HG02588 (cell line): ENCODE measurements at regions not wholly inside any gene's neighbourhood (a gene's known extent, or its start where the extent isn't known, plus 50 kb on each side); places are given as distances from the start of the nearest gene placed in this dataset.

Source experiments
- ATAC-seq: cut with Tn5 transposase; IDR thresholded peaks from one replicate; pipeline ENCODE4 v1.9.1; 2021; ENCODE audit warnings: mild to moderate bottlenecking, moderate library complexity; ENCODE audit not compliant: unreplicated experiment

GRCh38 chr18:77650799-77651385, 401.2 kb downstream of the GALR1 start:
- peak; percentile 82 for ATAC-seq

DNA sequence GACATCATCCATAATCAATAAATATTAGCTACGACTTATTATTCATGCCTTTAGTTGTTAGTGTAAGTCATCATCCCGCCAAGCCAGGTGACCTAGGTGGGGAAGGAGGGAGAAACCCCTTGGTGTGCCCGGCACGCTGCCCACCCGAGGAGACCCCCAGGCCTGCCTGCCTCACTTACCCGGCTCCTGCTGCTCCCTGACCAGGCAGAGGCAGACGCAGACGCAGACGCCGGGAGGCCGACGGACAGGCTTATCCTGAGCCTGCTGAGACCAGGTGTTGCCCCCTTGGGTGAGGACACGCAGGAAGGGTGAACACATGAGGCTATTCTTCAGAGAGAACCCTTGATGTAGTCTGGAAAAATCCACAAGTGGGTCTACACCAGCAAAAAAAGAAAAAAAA, 401.8 kb downstream of the GALR1 start:
- no peak for ATAC-seq

GRCh38 chr18:77653792-77654191, 404.1 kb downstream of the GALR1 start:
- ATAC-seq, result no peak

DNA sequence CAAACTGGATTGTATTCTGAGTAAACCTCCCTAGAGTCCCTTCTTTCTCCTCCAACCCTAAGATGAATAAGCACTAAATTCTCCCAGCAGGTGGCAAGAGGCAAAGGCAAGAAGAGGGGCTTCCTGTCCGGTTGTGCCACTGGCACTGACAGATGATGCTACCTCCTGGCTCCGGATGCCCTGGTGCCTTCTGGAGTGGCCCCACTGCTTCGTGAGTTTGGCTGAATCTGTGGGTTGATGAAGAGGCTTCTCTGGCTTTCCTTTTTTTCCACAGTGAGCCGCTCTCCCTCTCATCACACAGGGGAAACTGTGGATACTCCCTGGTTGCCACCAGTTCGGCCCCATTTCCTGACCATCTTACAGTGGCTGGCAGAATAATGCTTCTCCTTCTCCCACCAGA, 404.7 kb downstream of the GALR1 start:
- no peak for ATAC-seq

GRCh38 chr18:77657651-77658298, 408.1 kb downstream of the GALR1 start:
- no peak for ATAC-seq

DNA sequence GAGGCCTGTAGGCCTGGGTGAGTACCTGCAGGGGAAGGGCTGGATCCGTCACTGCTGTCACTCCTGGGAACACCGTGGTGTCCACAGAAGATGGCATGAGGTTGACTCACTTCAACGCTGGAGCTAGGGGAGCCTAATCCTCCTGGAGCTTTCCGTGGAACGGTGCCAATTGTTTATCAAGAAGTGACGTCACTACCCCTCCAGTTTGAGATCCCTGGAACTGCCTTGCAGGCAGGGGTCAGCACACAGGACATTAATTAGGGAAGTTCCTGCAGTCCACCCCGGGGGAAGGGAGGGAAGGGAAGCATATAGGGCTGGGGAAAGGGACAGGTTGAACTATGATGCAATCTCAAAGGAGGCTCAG, 408.6 kb downstream of the GALR1 start:
- no peak for ATAC-seq

DNA sequence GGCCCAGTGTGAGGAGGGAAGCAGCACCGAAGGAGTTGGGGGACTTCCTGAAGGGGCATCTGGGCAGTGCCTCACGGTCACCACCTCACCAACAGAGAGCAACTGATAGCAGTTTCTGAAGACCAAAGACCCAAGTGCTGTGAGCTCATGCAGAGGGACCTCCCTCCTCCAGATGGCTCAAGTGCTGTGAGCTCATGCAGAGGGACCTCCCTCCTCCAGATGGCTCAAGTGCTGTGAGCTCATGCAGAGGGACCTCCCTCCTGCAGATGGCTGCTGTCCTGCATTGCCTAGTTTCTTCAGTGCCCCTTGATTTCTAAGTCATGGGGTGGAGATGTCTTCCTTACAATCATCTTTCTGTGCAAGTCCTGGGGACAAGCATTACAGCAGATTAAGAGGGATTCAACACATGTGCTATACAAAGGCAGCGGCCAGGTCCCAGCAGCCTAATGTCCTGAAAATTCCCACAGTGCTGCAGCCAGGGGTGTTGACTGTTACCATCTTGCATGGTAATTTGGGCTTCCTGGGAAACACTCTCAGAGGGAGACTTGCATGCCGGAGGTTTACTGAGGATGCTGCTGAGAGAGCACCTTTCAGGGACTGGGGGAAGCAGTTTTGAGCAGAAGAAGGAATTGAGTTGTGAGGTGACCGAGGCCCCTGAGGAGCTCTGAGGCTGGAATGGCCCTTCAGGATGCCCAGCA, 409.3 kb downstream of the GALR1 start:
- ATAC-seq, result no peak

DNA sequence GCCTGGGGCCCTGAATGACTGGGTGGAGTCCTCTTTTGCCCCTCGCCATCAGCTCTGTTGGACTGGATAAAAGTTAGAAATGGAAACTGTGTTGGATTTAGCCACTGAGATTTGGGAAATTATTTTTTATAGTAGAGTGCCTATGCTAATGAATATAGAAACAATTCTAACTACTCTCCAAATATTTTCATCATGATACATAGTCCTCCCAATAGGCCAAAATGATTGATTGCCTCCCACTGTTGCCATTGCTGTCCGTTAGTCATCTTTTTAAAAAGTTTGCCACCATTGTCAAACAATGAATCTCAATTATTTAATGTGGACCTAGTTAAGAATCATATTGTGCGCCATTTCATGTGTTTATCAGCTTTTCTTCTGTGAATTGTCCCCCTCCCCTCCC, 417.0 kb downstream of the GALR1 start:
- ATAC-seq, result no peak

- ATAC-seq, result no peak
Measured at GRCh38 chr18:77668219-77668618, 418.6 kb downstream of the GALR1 start.

- no peak for ATAC-seq
Measured at GRCh38 chr18:77669331-77669730, 419.7 kb downstream of the GALR1 start.

GRCh38 chr18:77671456-77672167, 422.0 kb downstream of the GALR1 start:
- no peak for ATAC-seq

- ATAC-seq, result no peak
Measured at GRCh38 chr18:77676910-77677309, 427.3 kb downstream of the GALR1 start.

DNA sequence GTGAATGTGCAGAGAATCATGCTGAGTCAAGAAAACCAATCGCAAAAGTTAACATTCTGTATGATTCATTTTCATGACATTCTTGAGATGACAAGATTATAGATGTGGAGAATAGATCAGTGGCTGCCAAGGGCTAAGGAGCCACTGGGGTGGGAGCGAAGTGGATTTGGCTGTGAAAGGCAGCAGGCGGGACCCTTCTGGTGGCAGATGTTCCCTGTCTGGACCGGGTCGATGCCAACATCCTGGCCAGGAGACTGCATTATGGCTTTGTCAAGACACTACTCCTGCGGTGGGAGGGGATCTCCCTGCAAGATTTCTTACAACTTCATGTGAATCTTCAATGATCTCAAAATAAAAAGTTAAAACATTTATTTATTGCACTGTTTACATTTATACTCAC, 427.9 kb downstream of the GALR1 start:
- ATAC-seq, result no peak

DNA sequence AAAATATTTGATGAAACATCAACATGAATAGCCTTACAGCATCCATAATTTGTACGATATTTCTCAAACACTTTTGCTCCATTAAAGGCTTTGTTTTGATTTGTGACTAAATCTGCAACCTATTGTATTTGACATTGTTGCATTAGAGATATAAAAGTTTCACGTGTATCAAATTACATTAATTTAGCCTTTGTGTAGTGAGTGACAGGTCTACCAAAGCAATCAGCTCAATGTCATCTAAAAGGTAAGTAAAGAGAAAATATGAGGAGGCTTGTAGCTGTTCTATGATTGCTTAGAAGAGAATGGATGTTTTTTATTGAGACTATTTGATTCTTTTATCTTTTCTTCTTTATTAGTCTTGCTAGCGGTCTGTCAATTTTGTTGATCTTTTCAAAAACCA, 430.2 kb downstream of the GALR1 start:
- no peak for ATAC-seq

DNA sequence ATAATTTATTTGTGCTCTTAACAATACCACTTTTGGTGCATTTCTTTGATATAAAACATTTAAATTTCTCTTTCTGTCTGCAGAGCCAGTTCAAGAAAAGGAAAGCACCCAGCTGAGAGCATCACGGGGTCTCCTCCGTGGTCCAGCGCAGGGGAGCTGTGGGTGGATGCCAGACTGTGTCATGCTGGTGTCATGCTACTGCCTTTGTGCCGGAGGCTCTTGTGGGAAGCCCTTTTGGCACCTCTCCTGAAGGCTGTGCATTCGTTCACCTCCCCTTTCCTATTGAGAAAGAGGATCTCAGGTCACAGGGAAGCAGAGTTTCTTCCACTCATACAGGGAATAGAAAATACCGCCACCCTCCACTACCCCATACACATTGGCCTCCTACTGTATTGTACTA, 450.4 kb downstream of the GALR1 start:
- no peak for ATAC-seq

- ATAC-seq, result no peak
Measured at GRCh38 chr18:77701977-77702376, 452.3 kb downstream of the GALR1 start.

DNA sequence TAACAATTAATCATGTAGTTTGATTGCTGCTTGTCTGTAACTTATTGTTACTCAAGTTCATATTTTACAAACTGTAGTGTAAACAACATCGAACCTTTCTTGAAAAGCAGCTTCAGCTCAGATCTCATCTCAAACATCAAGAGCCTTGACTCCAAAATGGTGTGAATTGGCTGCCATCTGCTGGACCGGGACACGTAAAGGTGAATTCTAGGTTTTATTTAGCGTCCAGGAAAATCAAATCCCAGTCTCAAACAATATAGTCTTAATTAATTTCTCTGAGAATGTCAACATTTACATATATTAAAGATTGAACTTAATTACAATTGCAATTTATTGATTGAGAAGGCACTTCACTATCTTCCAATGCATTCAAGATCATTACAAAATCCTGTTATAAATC, 453.0 kb downstream of the GALR1 start:
- no peak for ATAC-seq

DNA sequence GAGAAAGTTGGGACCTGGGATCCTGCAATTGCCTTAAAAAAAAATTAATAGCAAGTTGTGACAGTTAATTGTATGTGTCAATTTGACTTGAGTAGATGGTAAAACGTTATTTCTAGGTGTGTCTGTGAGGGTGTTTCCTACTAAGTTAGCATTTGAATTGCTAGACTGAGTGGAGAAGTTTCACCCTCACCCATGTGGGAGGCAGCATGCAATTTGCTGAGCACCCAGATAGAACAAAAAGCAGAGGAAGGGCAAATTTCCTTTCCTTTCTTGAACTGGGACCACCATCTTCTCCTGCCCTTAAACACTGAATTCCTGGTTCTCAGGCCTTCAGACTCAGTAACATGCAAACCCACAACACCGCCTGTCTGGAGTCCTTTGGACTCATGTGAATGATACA, 455.7 kb downstream of the GALR1 start:
- no peak for ATAC-seq

DNA sequence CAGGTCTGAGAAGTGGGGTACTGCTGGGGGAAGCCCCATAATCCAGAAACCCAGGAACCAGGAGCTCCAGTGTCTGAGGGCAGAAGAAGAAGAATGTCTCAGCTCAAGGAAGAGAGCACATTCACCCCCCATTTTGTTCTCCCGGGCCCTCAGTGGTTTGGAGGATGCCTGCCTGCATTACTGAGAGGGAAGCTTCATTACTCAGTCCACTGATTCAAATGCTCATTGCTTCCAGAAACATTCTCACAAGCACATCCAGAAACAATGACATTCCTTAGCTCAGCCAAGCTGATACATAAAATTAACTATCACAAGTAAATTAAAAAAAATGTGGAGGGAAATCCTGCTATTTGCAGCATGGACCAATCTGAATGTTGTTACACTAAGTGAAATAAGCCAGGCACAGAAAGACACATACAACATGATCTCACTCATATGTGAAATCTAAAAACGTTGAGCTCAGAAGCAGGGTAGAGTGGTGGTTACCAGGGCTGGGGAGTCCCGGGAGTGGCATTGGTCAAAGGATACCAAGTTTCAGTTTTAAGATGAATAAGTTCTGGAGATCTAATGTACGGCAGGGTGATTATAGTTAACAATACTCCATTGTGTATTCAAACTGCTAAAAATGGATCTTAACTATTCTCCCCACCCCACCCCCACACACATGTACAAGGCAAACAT, 459.3 kb downstream of the GALR1 start:
- ATAC-seq, result peak; percentile 75

GRCh38 chr18:77711096-77711495, 461.4 kb downstream of the GALR1 start:
- ATAC-seq, result no peak

DNA sequence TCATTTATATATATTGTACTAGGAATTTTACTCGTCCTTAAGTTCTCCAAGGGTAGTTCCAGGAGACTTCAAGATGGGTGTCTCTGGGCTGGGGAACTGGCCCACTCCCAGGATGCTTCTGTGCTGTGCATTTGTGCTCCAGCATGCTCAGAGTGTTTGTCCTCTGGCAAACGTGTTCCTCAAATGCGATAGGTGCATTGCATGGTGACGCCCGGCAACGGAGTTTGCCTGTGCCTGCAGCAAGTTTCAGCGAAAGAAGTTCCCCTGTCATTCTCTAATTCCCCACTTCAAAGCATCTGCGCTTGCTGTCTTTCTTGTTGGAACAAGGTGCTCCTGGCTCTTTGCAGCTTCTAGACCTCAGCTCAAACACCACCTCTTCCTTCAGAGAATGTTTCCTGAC, 465.1 kb downstream of the GALR1 start:
- ATAC-seq, result no peak
